ENCODE measurements at regions not wholly inside any gene's neighbourhood (a gene's known extent, or its start where the extent isn't known, plus 50 kb on each side); places are given as distances from the start of the nearest gene placed in this dataset.

GRCh38 chrX:138871739-138872138 lies 160.2 kb upstream of the FGF13 start:
- Histone ChIP-seq H3K79me2 (ENCODE audit: low read depth) (no peaks in the 10 kb centered on the region), H3K27ac (no peak overlapping the region), H2AFZ (replicated peaks) (no peak overlapping the region), H3K4me3 (no peak overlapping the region), H3K9ac (no peak overlapping the region), H3K36me3 (no peaks in the 10 kb centered on the region), H3K9me3 (ENCODE audit: low read depth) (no peaks in the 10 kb centered on the region), H3K4me2 (no peak overlapping the region), H3F3A (ENCODE audit: low read depth) (peaks cover 11% of the 10 kb centered on the region), H4K20me1 (ENCODE audit: low read depth) (no peaks in the 10 kb centered on the region), H3K4me1 (peaks cover 5% of the 10 kb centered on the region), H3K27me3 (no peaks in the 10 kb centered on the region)
- Mint-ChIP-seq H3K4me1 (peaks cover 19% of the 10 kb centered on the region), H3K27ac (peak overlapping the region; percentile 20), H3K9me3 (peaks cover 5% of the 10 kb centered on the region), H3K4me3 (no peak overlapping the region), H3K27me3 (ENCODE audit: insufficient read depth, low read depth) (no peaks in the 10 kb centered on the region), H3K36me3 (no peaks in the 10 kb centered on the region)
- DNase-seq (ENCODE audit: low spot score): no peak
- no peak for TF ChIP-seq CTCF (IDR thresholded peaks at IDR 0.05)
- no peak for TF ChIP-seq EZH2phosphoT487 (IDR thresholded peaks at IDR 0.05)
- TF ChIP-seq EZH2 (IDR thresholded peaks at IDR 0.05): no peak

GRCh38 chrX:138866643-138867042 lies 155.1 kb upstream of the FGF13 start:
- H2AFZ ChIP-seq (replicated peaks): no peak overlapping the region
- H4K20me1 ChIP-seq (ENCODE audit: low read depth): no peaks in the 10 kb centered on the region
- H3K9me3 Mint-ChIP-seq: no peaks in the 10 kb centered on the region
- no peak for TF ChIP-seq EZH2 (IDR thresholded peaks at IDR 0.05)
- no peak for TF ChIP-seq EZH2phosphoT487 (IDR thresholded peaks at IDR 0.05)
- no peak for TF ChIP-seq CTCF (IDR thresholded peaks at IDR 0.05)
- H3K27me3 ChIP-seq: no peaks in the 10 kb centered on the region
- H3K4me1 ChIP-seq: no peaks in the 10 kb centered on the region
- H3K4me3 ChIP-seq: no peak overlapping the region
- H3K79me2 ChIP-seq (ENCODE audit: low read depth): no peaks in the 10 kb centered on the region
- H3K9me3 ChIP-seq (ENCODE audit: low read depth): no peaks in the 10 kb centered on the region
- no peak overlapping the region for H3K9ac ChIP-seq
- no peaks in the 10 kb centered on the region for H3F3A ChIP-seq (ENCODE audit: low read depth)
- H3K4me2 ChIP-seq: no peak overlapping the region
- no peak overlapping the region for H3K4me3 Mint-ChIP-seq
- no peaks in the 10 kb centered on the region for H3K36me3 ChIP-seq
- no peak overlapping the region for H3K27ac Mint-ChIP-seq
- DNase-seq (ENCODE audit: low spot score): no peak
- H3K4me1 Mint-ChIP-seq: peaks cover 6% of the 10 kb centered on the region
- H3K36me3 Mint-ChIP-seq: no peaks in the 10 kb centered on the region
- H3K27me3 Mint-ChIP-seq (ENCODE audit: insufficient read depth, low read depth): no peaks in the 10 kb centered on the region
- H3K27ac ChIP-seq: no peak overlapping the region

- Mint-ChIP-seq H3K27me3 (ENCODE audit: insufficient read depth, low read depth) (peaks cover 2% of the 10 kb centered on the region), H3K4me3 (no peak overlapping the region), H3K9me3 (no peaks in the 10 kb centered on the region), H3K27ac (no peak overlapping the region), H3K36me3 (no peaks in the 10 kb centered on the region), H3K4me1 (peaks cover 3% of the 10 kb centered on the region)
- Histone ChIP-seq H3K4me3 (no peak overlapping the region), H3K36me3 (no peaks in the 10 kb centered on the region), H3K9me3 (ENCODE audit: low read depth) (no peaks in the 10 kb centered on the region), H3K4me2 (no peak overlapping the region), H3K9ac (no peak overlapping the region), H3K27me3 (no peaks in the 10 kb centered on the region), H3K27ac (no peak overlapping the region), H4K20me1 (ENCODE audit: low read depth) (no peaks in the 10 kb centered on the region), H3K4me1 (no peaks in the 10 kb centered on the region), H3F3A (ENCODE audit: low read depth) (no peaks in the 10 kb centered on the region), H2AFZ (replicated peaks) (no peak overlapping the region), H3K79me2 (ENCODE audit: low read depth) (no peaks in the 10 kb centered on the region)
- DNase-seq (ENCODE audit: low spot score): no peak
- TF ChIP-seq CTCF (IDR thresholded peaks at IDR 0.05): no peak
- TF ChIP-seq EZH2phosphoT487 (IDR thresholded peaks at IDR 0.05): no peak
- TF ChIP-seq EZH2 (IDR thresholded peaks at IDR 0.05): no peak
Observed at GRCh38 chrX:138865093-138865649, 153.7 kb upstream of the FGF13 start.
